Right lobe of liver (tissue), 6 donors: ENCODE measurements at regions not wholly inside any gene's neighbourhood (a gene's known extent, or its start where the extent isn't known, plus 50 kb on each side); places are given as distances from the start of the nearest gene placed in this dataset.

ENCODE experiments used
- ATAC-seq, 4 donors: fragments of 200-7000 bp; cut with Tn5 transposase; one replicate each; pipeline ENCODE4 v1.9.1; 2020; ENCODE audit warnings: mild to moderate bottlenecking in 4 of 4, moderate library complexity in 4 of 4
- DNase-seq, 3 donors: peaks; one replicate each; pipeline ENCODE4 v3.0.0-alpha.2; 2020
- H3K27ac ChIP-seq, 3 donors: fragments of 200-600 bp; one replicate each; pipeline ENCODE4 v1.8.0; 2022
- H3K27me3 ChIP-seq, 2 donors: fragments of 200-600 bp; one replicate each; pipeline ENCODE4 v1.8.0; 2022
- H3K36me3 ChIP-seq, 4 donors: fragments of 200-600 bp; sonication (generic) in 1 of 4; one replicate each; pipeline versions ENCODE4 v1.5.1 to v1.8.0; 2017 to 2022; ENCODE audit warnings: control low read depth in 1 of 4
- H3K4me1 ChIP-seq, 4 donors: fragments of 200-600 bp; sonication (generic) in 1 of 4; one replicate each; pipeline versions ENCODE4 v1.5.1 to v1.8.0; 2017 to 2022; ENCODE audit warnings: control low read depth in 1 of 4
- H3K4me3 ChIP-seq, 3 donors: fragments of 200-600 bp; one replicate each; pipeline ENCODE4 v1.8.0; 2022
- H3K9me3 ChIP-seq, 4 donors: fragments of 200-600 bp; sonication (generic) in 1 of 4; one replicate each; pipeline versions ENCODE4 v1.5.1 to v1.8.0; 2017 to 2022; ENCODE audit warnings: control low read depth in 1 of 4
- POLR2A ChIP-seq: fragments of 450-650 bp; IDR thresholded peaks from one replicate; pipeline ENCODE4 v1.6.1; 2017; ENCODE audit warnings: antibody characterized with exemption, mild to moderate bottlenecking
- WGBS: methylation state at CpG from one replicate; pipeline ENCODE4 v1.1.6; 2018; ENCODE audit warnings: low coverage, low lambda C conversion rate; ENCODE audit not compliant: insufficient coverage; ENCODE audit errors: missing lambda C conversion rate; 5-methylcytosine and 5-hydroxymethylcytosine counted together
- intact Hi-C, 2 donors: fragments of 100-400 bp; cut with DNase I; formaldehyde crosslinking; loops; one replicate each; pipeline versions ENCODE4 v1.11.2 to v1.14.1; 2022
- TF ChIP-seq, protein P1 (sequence below), 4 donors: fragments of 200-600 bp in 3 of 4; fragments of 450-650 bp in 1 of 4; IDR thresholded peaks; one replicate each; pipeline versions ENCODE4 v1.5.1 to v1.8.0; 2016 to 2022; ENCODE audit warnings: antibody characterized with exemption in 4 of 4, mild to moderate bottlenecking in 2 of 4
- donor health status: DM: no; HTN: yes; CAD: no.
- donor health status: DM: no; HTN: no; CAD: no.
- donor health status: DM: no; HTN: no; CAD: no.
- donor health status: DM: no; HTN: yes; CAD: no.
- donor health status: DM: no; HTN: yes; CAD: no.

GRCh38 chr5:179417696-179418095 is 72.4 kb upstream of the ADAMTS2 start:
- Histone ChIP-seq H3K27me3 (no peaks in the 10 kb centered on the region), H3K9me3 (no peaks in the 10 kb centered on the region), H3K4me3 (no peak overlapping the region), H3K4me1 (no peaks in the 10 kb centered on the region), H3K36me3 (no peaks in the 10 kb centered on the region), H3K27ac (no peak overlapping the region)
- 20% methylated on average over 1 of the region's 5 CpGs for WGBS
- TF ChIP-seq POLR2A = no peak
- TF ChIP-seq, protein P1, sequence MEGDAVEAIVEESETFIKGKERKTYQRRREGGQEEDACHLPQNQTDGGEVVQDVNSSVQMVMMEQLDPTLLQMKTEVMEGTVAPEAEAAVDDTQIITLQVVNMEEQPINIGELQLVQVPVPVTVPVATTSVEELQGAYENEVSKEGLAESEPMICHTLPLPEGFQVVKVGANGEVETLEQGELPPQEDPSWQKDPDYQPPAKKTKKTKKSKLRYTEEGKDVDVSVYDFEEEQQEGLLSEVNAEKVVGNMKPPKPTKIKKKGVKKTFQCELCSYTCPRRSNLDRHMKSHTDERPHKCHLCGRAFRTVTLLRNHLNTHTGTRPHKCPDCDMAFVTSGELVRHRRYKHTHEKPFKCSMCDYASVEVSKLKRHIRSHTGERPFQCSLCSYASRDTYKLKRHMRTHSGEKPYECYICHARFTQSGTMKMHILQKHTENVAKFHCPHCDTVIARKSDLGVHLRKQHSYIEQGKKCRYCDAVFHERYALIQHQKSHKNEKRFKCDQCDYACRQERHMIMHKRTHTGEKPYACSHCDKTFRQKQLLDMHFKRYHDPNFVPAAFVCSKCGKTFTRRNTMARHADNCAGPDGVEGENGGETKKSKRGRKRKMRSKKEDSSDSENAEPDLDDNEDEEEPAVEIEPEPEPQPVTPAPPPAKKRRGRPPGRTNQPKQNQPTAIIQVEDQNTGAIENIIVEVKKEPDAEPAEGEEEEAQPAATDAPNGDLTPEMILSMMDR (IDR thresholded peaks at IDR 0.05) = no peak
- peak in 1 of 4 donors; percentile 11 for ATAC-seq
- DNase-seq = no peak
- intact Hi-C loops = no loop called here

DNA sequence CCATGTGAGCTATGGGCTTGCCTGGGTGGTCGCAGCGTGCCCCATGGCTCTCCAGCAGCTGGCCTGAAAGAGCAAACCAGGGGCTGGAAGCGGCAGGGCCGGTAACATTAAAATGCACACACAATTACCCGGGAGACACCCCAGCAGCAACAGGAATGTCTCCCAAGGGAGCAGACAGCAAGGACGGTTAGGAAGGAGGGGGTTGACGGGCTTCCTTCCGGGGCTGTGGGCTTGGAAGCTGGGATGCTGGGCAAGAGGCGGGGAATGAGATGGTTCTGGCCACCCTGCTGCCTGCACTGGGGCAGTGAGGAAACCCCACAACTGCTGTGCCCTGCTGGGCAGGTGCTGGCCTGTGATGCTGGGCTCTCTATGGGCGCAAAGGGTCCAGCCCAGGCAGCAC is 71.8 kb upstream of the ADAMTS2 start:
- TF ChIP-seq POLR2A = no peak
- TF ChIP-seq, protein P1 (IDR thresholded peaks at IDR 0.05) = no peak
- no peaks in the 10 kb centered on the region for H3K27me3 ChIP-seq
- no peaks in the 10 kb centered on the region for H3K36me3 ChIP-seq
- H3K27ac ChIP-seq = no peak overlapping the region
- no peak for ATAC-seq
- H3K9me3 ChIP-seq = no peaks in the 10 kb centered on the region
- H3K4me3 ChIP-seq = no peak overlapping the region
- intact Hi-C loops = no loop called here
- WGBS = 35% methylated on average over 7 of the region's 10 CpGs
- H3K4me1 ChIP-seq = no peaks in the 10 kb centered on the region
- DNase-seq = peak in 1 of 3 donors; percentile 15

GRCh38 chr5:179416114-179416822 is 71.0 kb upstream of the ADAMTS2 start:
- H3K27ac ChIP-seq = no peak overlapping the region
- intact Hi-C loops = no loop called here
- no peak overlapping the region for H3K4me3 ChIP-seq
- no peak for TF ChIP-seq POLR2A
- TF ChIP-seq, protein P1 (IDR thresholded peaks at IDR 0.05) = no peak
- no peak for ATAC-seq
- WGBS = 43% methylated on average over 2 of the region's 21 CpGs
- no peaks in the 10 kb centered on the region for H3K9me3 ChIP-seq
- peak in 1 of 3 donors; percentile 34 for DNase-seq
- H3K4me1 ChIP-seq = no peaks in the 10 kb centered on the region
- H3K36me3 ChIP-seq = no peaks in the 10 kb centered on the region
- H3K27me3 ChIP-seq = no peaks in the 10 kb centered on the region

DNA sequence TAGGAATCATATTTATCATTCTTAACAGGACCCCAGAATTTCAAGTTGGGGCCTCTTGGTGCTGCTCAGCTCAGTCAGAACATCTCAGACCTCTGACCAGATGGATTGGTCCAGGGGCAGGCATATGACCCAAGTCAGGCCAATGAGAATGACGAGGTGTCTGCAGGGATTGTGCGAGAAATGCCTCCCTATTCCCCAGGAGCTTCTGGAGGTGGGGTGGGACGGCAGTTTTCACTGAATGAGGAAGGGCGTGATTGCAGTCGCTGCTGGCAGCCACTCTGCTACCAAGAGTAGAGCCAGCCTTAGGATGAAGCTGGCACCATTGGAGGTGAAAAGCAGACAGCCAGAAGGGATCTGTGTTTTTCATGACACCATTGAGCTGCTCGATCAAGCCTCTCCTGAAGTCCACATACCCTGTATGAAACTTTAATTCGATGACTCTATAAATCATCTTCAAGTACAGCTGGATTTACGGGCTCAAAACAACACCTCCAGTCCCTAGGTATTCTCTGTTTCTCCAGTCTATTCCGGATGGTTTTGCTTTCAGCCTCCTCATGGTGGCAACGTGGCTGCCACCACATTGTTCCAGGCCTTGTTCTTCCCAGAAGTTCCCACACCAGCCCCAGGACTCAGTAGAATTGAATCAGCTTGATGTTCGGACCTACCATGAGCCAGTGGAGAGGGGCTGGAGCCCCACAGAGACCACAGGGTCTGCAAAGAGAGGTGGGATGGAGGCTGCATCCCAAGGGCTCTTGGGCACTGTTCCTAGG is 70.2 kb upstream of the ADAMTS2 start:
- TF ChIP-seq, protein P1 (IDR thresholded peaks at IDR 0.05) = no peak
- no peak for TF ChIP-seq POLR2A
- H3K36me3 ChIP-seq = no peaks in the 10 kb centered on the region
- DNase-seq = peak in 1 of 3 donors; percentile 15
- H3K27ac ChIP-seq = no peak overlapping the region
- H3K4me1 ChIP-seq = no peaks in the 10 kb centered on the region
- no peaks in the 10 kb centered on the region for H3K27me3 ChIP-seq
- ATAC-seq = no peak
- no peaks in the 10 kb centered on the region for H3K9me3 ChIP-seq
- no peak overlapping the region for H3K4me3 ChIP-seq
- intact Hi-C loops = no loop called here
- 50% methylated on average over 6 of the region's 11 CpGs for WGBS
